Psoas muscle (tissue), 7 donors: ENCODE measurements at regions not wholly inside any gene's neighbourhood (a gene's known extent, or its start where the extent isn't known, plus 50 kb on each side); places are given as distances from the start of the nearest gene placed in this dataset.
"Not testable (repeated sequence)": the region's sequence is repeated elsewhere in the genome, so short reads cannot be mapped to it uniquely, and the experiment has no call there.

ENCODE experiments used
- ATAC-seq, 4 donors: fragments of 200-7000 bp; cut with Tn5 transposase; one replicate each; pipeline ENCODE4 v1.9.1; 2020; ENCODE audit warnings: moderate library complexity in 3 of 4, mild to moderate bottlenecking in 2 of 4
- DNase-seq, 2 donors: peaks; one replicate each; pipeline ENCODE4 v3.0.0-alpha.2; 2020
- H3K27ac ChIP-seq: fragments of 200-600 bp; one replicate; pipeline ENCODE4 v1.8.0; 2022
- H3K27me3 ChIP-seq, 3 donors: fragments of 200-600 bp in 1 of 3; one replicate each; pipeline versions ENCODE4 v1.6.1 to v1.8.0; 2013 to 2022; ENCODE audit warnings: low read length in 2 of 3, mild to moderate bottlenecking in 2 of 3, moderate library complexity in 1 of 3; ENCODE audit not compliant: insufficient read depth in 3 of 3
- H3K36me3 ChIP-seq, 2 donors: fragments of 200-600 bp in 1 of 2; one replicate each; pipeline versions ENCODE4 v1.6.1 to v1.8.0; 2013 to 2022; ENCODE audit warnings: low read depth in 1 of 2, mild to moderate bottlenecking in 1 of 2, moderate library complexity in 1 of 2; ENCODE audit not compliant: insufficient read depth in 1 of 2
- H3K4me1 ChIP-seq: fragments of 200-600 bp; one replicate; pipeline ENCODE4 v1.8.0; 2022
- H3K4me3 ChIP-seq: fragments of 200-600 bp; one replicate; pipeline ENCODE4 v1.8.0; 2022; ENCODE audit warnings: mild to moderate bottlenecking
- H3K9me3 ChIP-seq: fragments of 200-600 bp; one replicate; pipeline ENCODE4 v1.8.0; 2022
- CTCF ChIP-seq: fragments of 200-600 bp; IDR thresholded peaks from one replicate; pipeline ENCODE4 v1.8.0; 2022; ENCODE audit warnings: antibody characterized with exemption
- WGBS, 3 donors: extraction: QIAGEN DNeasy Blood & Tissue Kit; methylation state at CpG; one replicate each; pipeline versions ENCODE4 v1.1.6 to v1.1.7; 2013; 5-methylcytosine and 5-hydroxymethylcytosine counted together
- intact Hi-C, 2 donors: fragments of 100-400 bp; cut with DNase I; formaldehyde crosslinking; loops; one replicate each; pipeline versions ENCODE4 v1.11.0 to v1.14.2; 2022
- donor health status: healthy with polysubstance abuse.
- donor health status: DM: no; HTN: no; CAD: no; lungs with moderate emphysema.
- donor health status: Bipolar disorder and iron deficiency.
- donor health status: healthy.
- donor health status: DM: yes; HTN: yes; CAD: no.
- donor health status: DM: no; HTN: no; CAD: no.
- donor health status: DM: yes; HTN: yes; CAD: no.

GRCh38 chr3:96548073-96548472, 266.3 kb upstream of the EPHA6 start:
- Histone ChIP-seq H3K9me3 (peaks cover 8% of the 10 kb centered on the region), H3K27ac (no peak overlapping the region), H3K27me3 (no peaks in the 10 kb centered on the region), H3K36me3 (no peaks in the 10 kb centered on the region), H3K4me3 (no peak overlapping the region), H3K4me1 (no peaks in the 10 kb centered on the region)
- WGBS, 3 donors: 43 to 47% (median 46%) methylated on average over 3 of the region's 3 CpGs
- no peak for DNase-seq
- no peak for TF ChIP-seq CTCF
- ATAC-seq: no peak
- intact Hi-C loops: no loop called here

DNA sequence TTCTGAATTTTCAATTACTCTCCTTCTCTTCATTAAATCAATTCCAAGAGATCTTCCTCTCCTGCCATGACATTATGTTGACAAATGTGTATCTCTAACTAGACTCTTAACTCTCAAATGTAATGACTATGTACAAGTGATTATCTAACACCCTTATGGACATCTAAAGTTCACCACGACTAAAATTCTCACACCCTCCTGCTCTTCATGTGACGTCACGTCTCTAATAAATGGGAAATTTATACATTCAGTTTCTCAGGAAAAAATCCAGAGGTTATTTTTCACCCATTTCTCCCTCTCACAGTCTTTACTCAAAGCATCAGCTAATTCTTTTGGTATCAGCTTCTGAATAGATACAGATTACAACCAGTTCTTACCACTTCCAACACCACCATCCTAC, 237.5 kb upstream of the EPHA6 start:
- DNase-seq: no peak
- 76 to 84% (median 83%) methylated on average over 3 of the region's 3 CpGs for WGBS, 3 donors
- Histone ChIP-seq H3K36me3 (no peaks in the 10 kb centered on the region), H3K27me3 (no peaks in the 10 kb centered on the region), H3K27ac (no peak overlapping the region), H3K9me3 (no peaks in the 10 kb centered on the region), H3K4me1 (no peaks in the 10 kb centered on the region), H3K4me3 (no peak overlapping the region)
- TF ChIP-seq CTCF: no peak
- intact Hi-C loops: no loop called here
- no peak for ATAC-seq

GRCh38 chr3:96584066-96584465, 230.3 kb upstream of the EPHA6 start:
- H3K9me3 ChIP-seq: no peaks in the 10 kb centered on the region

GRCh38 chr3:96606865-96607264, 207.5 kb upstream of the EPHA6 start:
- H3K36me3 ChIP-seq, H3K4me1 ChIP-seq, H3K4me3 ChIP-seq, intact Hi-C loops, H3K27ac ChIP-seq, H3K9me3 ChIP-seq, H3K27me3 ChIP-seq, ATAC-seq, DNase-seq: not testable (repeated sequence)
- 75 to 88% (median 83%) methylated on average over 6 of the region's 6 CpGs for WGBS, 3 donors

More at GRCh38 chr3:96584066-96584465, 230.3 kb upstream of the EPHA6 start:
- no peaks in the 10 kb centered on the region for H3K36me3 ChIP-seq
- no peak overlapping the region for H3K27ac ChIP-seq
- no peak for DNase-seq
- no peak for TF ChIP-seq CTCF
- no peaks in the 10 kb centered on the region for H3K4me1 ChIP-seq
- no peak for ATAC-seq
- H3K4me3 ChIP-seq: no peak overlapping the region
- no peaks in the 10 kb centered on the region for H3K27me3 ChIP-seq
- intact Hi-C loops: no loop called here

- Histone ChIP-seq H3K36me3 (no peaks in the 10 kb centered on the region), H3K9me3 (peaks cover 4% of the 10 kb centered on the region), H3K27me3 (no peaks in the 10 kb centered on the region), H3K4me3 (no peak overlapping the region), H3K27ac (no peak overlapping the region), H3K4me1 (no peaks in the 10 kb centered on the region)
- peak in 1 of 2 donors; percentile 26 for DNase-seq
- no peak for TF ChIP-seq CTCF
- WGBS, 3 donors: 92 to 98% (median 96%) methylated on average over 20 of the region's 20 CpGs
- intact Hi-C loops: no loop called here
- ATAC-seq: no peak
Measured at GRCh38 chr3:96619475-96619874, 194.9 kb upstream of the EPHA6 start.
